ENCODE measurements at regions not wholly inside any gene's neighbourhood (a gene's known extent, or its start where the extent isn't known, plus 50 kb on each side); places are given as distances from the start of the nearest gene placed in this dataset.

- peaks cover 0 to 5% (median 0%) of the 10 kb centered on the region in 9 donors for H3K9me3 Mint-ChIP-seq
- POLR2A ChIA-PET: no interaction called here
Observed at GRCh38 chr6:92762443-92763273, 656.7 kb downstream of the EPHA7 start.

GRCh38 chr6:92759178-92759577, 660.2 kb downstream of the EPHA7 start:
- Mint-ChIP-seq H3K9me3 (peaks cover 0 to 2% (median 0%) of the 10 kb centered on the region in 9 donors), H3K27ac (no peak overlapping the region), H3K27me3 (no peaks in the 10 kb centered on the region), H3K4me3 (no peak overlapping the region), H3K36me3 (no peaks in the 10 kb centered on the region), H3K4me1 (no peaks in the 10 kb centered on the region)
- ATAC-seq (no peak), DNase-seq (no peak)
- POLR2A ChIA-PET: no interaction called here

More at GRCh38 chr6:92762443-92763273, 656.7 kb downstream of the EPHA7 start:
- DNase-seq (no peak), ATAC-seq (no peak)
- no peaks in the 10 kb centered on the region for H3K36me3 Mint-ChIP-seq
- no peak overlapping the region for H3K4me3 Mint-ChIP-seq
- no peak overlapping the region for H3K27ac Mint-ChIP-seq
- no peaks in the 10 kb centered on the region for H3K27me3 Mint-ChIP-seq
- no peaks in the 10 kb centered on the region for H3K4me1 Mint-ChIP-seq

GRCh38 chr6:92757925-92758324, 661.4 kb downstream of the EPHA7 start:
- POLR2A ChIA-PET: no interaction called here
- Mint-ChIP-seq H3K36me3 (peaks cover 0 to 1% (median 0%) of the 10 kb centered on the region in 3 donors), H3K4me1 (no peaks in the 10 kb centered on the region), H3K27ac (no peak overlapping the region), H3K9me3 (peaks cover 0 to 6% (median 2%) of the 10 kb centered on the region in 9 donors), H3K27me3 (no peaks in the 10 kb centered on the region), H3K4me3 (no peak overlapping the region)
- DNase-seq (no peak), ATAC-seq (no peak)

GRCh38 chr6:92756912-92757311, 662.4 kb downstream of the EPHA7 start:
- no peak for DNase-seq
- no peak overlapping the region for H3K4me3 Mint-ChIP-seq
- ATAC-seq: no peak
- peaks cover 0 to 16% (median 8%) of the 10 kb centered on the region in 9 donors for H3K9me3 Mint-ChIP-seq
- no peak overlapping the region for H3K27ac Mint-ChIP-seq
- POLR2A ChIA-PET: no interaction called here
- H3K36me3 Mint-ChIP-seq: peaks cover 0 to 12% (median 0%) of the 10 kb centered on the region in 3 donors
- no peaks in the 10 kb centered on the region for H3K4me1 Mint-ChIP-seq
- H3K27me3 Mint-ChIP-seq: no peaks in the 10 kb centered on the region

GRCh38 chr6:92753956-92754355, 665.4 kb downstream of the EPHA7 start:
- ATAC-seq (no peak), DNase-seq (no peak)
- H3K9me3 Mint-ChIP-seq: peaks cover 0 to 24% (median 9%) of the 10 kb centered on the region in 9 donors
- no peaks in the 10 kb centered on the region for H3K4me1 Mint-ChIP-seq
- H3K27ac Mint-ChIP-seq: no peak overlapping the region
- POLR2A ChIA-PET: no interaction called here
- peaks cover 0 to 12% (median 0%) of the 10 kb centered on the region in 3 donors for H3K36me3 Mint-ChIP-seq
- H3K27me3 Mint-ChIP-seq: no peaks in the 10 kb centered on the region
- no peak overlapping the region for H3K4me3 Mint-ChIP-seq

- Mint-ChIP-seq H3K36me3 (peaks cover 0 to 12% (median 0%) of the 10 kb centered on the region in 3 donors), H3K27me3 (no peaks in the 10 kb centered on the region), H3K4me1 (no peaks in the 10 kb centered on the region), H3K4me3 (no peak overlapping the region), H3K9me3 (peaks cover 0 to 26% (median 10%) of the 10 kb centered on the region in 9 donors), H3K27ac (no peak overlapping the region)
- DNase-seq (no peak), ATAC-seq (no peak)
- POLR2A ChIA-PET: no interaction called here
Observed at GRCh38 chr6:92752114-92752513, 667.2 kb downstream of the EPHA7 start.

GRCh38 chr6:92748131-92748530, 671.2 kb downstream of the EPHA7 start:
- Mint-ChIP-seq H3K27ac (no peak overlapping the region), H3K27me3 (no peaks in the 10 kb centered on the region), H3K4me1 (no peaks in the 10 kb centered on the region), H3K9me3 (peaks cover 4 to 31% (median 17%) of the 10 kb centered on the region in 9 donors), H3K36me3 (peaks cover 0 to 12% (median 0%) of the 10 kb centered on the region in 3 donors), H3K4me3 (no peak overlapping the region)
- no peak for DNase-seq
- POLR2A ChIA-PET: no interaction called here
- no peak for ATAC-seq

- H3K9me3 Mint-ChIP-seq: peaks cover 0 to 11% (median 0%) of the 10 kb centered on the region in 9 donors
- no peaks in the 10 kb centered on the region for H3K36me3 Mint-ChIP-seq
- ATAC-seq: no peak
- no peak overlapping the region for H3K27ac Mint-ChIP-seq
- POLR2A ChIA-PET: no interaction called here
- no peaks in the 10 kb centered on the region for H3K4me1 Mint-ChIP-seq
- no peak overlapping the region for H3K4me3 Mint-ChIP-seq
- DNase-seq: no peak
- no peaks in the 10 kb centered on the region for H3K27me3 Mint-ChIP-seq
Observed at GRCh38 chr6:92737983-92738382, 681.4 kb downstream of the EPHA7 start.

GRCh38 chr6:92723390-92723931, 695.9 kb downstream of the EPHA7 start:
- peak overlapping the region in 2 of 10 donors; percentile 10 to 50 for H3K4me3 Mint-ChIP-seq
- ATAC-seq: peak; percentile 64 to 86

GRCh38 chr6:92719773-92720172, 699.6 kb downstream of the EPHA7 start:
- H3K4me3 Mint-ChIP-seq: no peak overlapping the region
- H3K36me3 Mint-ChIP-seq: peaks cover 0 to 4% (median 0%) of the 10 kb centered on the region in 3 donors
- no peaks in the 10 kb centered on the region for H3K4me1 Mint-ChIP-seq
- no peak for ATAC-seq
- POLR2A ChIA-PET: no interaction called here
- peaks cover 0 to 28% (median 10%) of the 10 kb centered on the region in 9 donors for H3K9me3 Mint-ChIP-seq
- no peak overlapping the region for H3K27ac Mint-ChIP-seq
- DNase-seq: no peak
- no peaks in the 10 kb centered on the region for H3K27me3 Mint-ChIP-seq

More at GRCh38 chr6:92723390-92723931, 695.9 kb downstream of the EPHA7 start:
- no peaks in the 10 kb centered on the region for H3K4me1 Mint-ChIP-seq
- no peak overlapping the region for H3K27ac Mint-ChIP-seq
- POLR2A ChIA-PET: no interaction called here
- no peaks in the 10 kb centered on the region for H3K27me3 Mint-ChIP-seq
- H3K9me3 Mint-ChIP-seq: peaks cover 0 to 28% (median 10%) of the 10 kb centered on the region in 9 donors
- H3K36me3 Mint-ChIP-seq: peaks cover 0 to 4% (median 0%) of the 10 kb centered on the region in 3 donors
- DNase-seq: peak in 4 of 10 donors; percentile 0 to 60 (median 17)

- POLR2A ChIA-PET: no interaction called here
- Mint-ChIP-seq H3K27me3 (no peaks in the 10 kb centered on the region), H3K4me1 (no peaks in the 10 kb centered on the region), H3K4me3 (no peak overlapping the region), H3K9me3 (peaks cover 0 to 15% (median 5%) of the 10 kb centered on the region in 9 donors), H3K27ac (no peak overlapping the region), H3K36me3 (no peaks in the 10 kb centered on the region)
- ATAC-seq: no peak
- DNase-seq: no peak
Observed at GRCh38 chr6:92716638-92717037, 702.7 kb downstream of the EPHA7 start.

GRCh38 chr6:92715991-92716390, 703.4 kb downstream of the EPHA7 start:
- Mint-ChIP-seq H3K4me1 (no peaks in the 10 kb centered on the region), H3K27ac (no peak overlapping the region), H3K36me3 (no peaks in the 10 kb centered on the region), H3K4me3 (no peak overlapping the region), H3K27me3 (no peaks in the 10 kb centered on the region), H3K9me3 (peaks cover 0 to 14% (median 5%) of the 10 kb centered on the region in 9 donors)
- ATAC-seq (no peak), DNase-seq (no peak)
- POLR2A ChIA-PET: no interaction called here

GRCh38 chr6:92714346-92714745, 705.0 kb downstream of the EPHA7 start:
- DNase-seq (no peak), ATAC-seq (no peak)
- Mint-ChIP-seq H3K36me3 (no peaks in the 10 kb centered on the region), H3K27me3 (no peaks in the 10 kb centered on the region), H3K4me3 (no peak overlapping the region), H3K4me1 (no peaks in the 10 kb centered on the region), H3K9me3 (peaks cover 0 to 4% (median 0%) of the 10 kb centered on the region in 9 donors), H3K27ac (no peak overlapping the region)
- POLR2A ChIA-PET: no interaction called here

Data from naive thymus-derived CD8-positive, alpha-beta T cell (primary cell).